ENCODE measurements at regions not wholly inside any gene's neighbourhood (a gene's known extent, or its start where the extent isn't known, plus 50 kb on each side); places are given as distances from the start of the nearest gene placed in this dataset.
"Not testable (repeated sequence)": the region's sequence is repeated elsewhere in the genome, so short reads cannot be mapped to it uniquely, and the experiment has no call there.

GRCh38 chr2:176951218-176951617, 261.4 kb upstream of the HNRNPA3 start:
- not testable (repeated sequence) for DNase-seq

- DNase-seq = no peak
Measured at GRCh38 chr2:176956791-176957190, 255.8 kb upstream of the HNRNPA3 start.

GRCh38 chr2:176959614-176960013, 253.0 kb upstream of the HNRNPA3 start:
- no peak for DNase-seq

- no peak for DNase-seq
Measured at GRCh38 chr2:176960061-176960460, 252.5 kb upstream of the HNRNPA3 start.

- no peak for DNase-seq
Measured at GRCh38 chr2:176960736-176961520, 251.7 kb upstream of the HNRNPA3 start.

GRCh38 chr2:176961775-176962619, 250.6 kb upstream of the HNRNPA3 start:
- no peak for DNase-seq

- no peak for DNase-seq
Measured at GRCh38 chr2:176963568-176964287, 248.9 kb upstream of the HNRNPA3 start.

- no peak for DNase-seq
Measured at GRCh38 chr2:176967911-176968450, 244.6 kb upstream of the HNRNPA3 start.

- no peak for DNase-seq
Measured at GRCh38 chr2:176969642-176970359, 242.8 kb upstream of the HNRNPA3 start.

GRCh38 chr2:176976736-176977685, 235.6 kb upstream of the HNRNPA3 start:
- DNase-seq = no peak

- no peak for DNase-seq
Measured at GRCh38 chr2:176978921-176979320, 233.7 kb upstream of the HNRNPA3 start.

GRCh38 chr2:176979981-176980710, 232.4 kb upstream of the HNRNPA3 start:
- no peak for DNase-seq

GRCh38 chr2:176984987-176985386, 227.6 kb upstream of the HNRNPA3 start:
- no peak for DNase-seq

GRCh38 chr2:176985871-176986270, 226.7 kb upstream of the HNRNPA3 start:
- DNase-seq = no peak

GRCh38 chr2:176986487-176986886, 226.1 kb upstream of the HNRNPA3 start:
- no peak for DNase-seq

- no peak for DNase-seq
Measured at GRCh38 chr2:176991411-176991810, 221.2 kb upstream of the HNRNPA3 start.

- DNase-seq = no peak
Measured at GRCh38 chr2:176997074-176997791, 215.4 kb upstream of the HNRNPA3 start.

- no peak for DNase-seq
Measured at GRCh38 chr2:176997792-176998169, 214.8 kb upstream of the HNRNPA3 start.

GRCh38 chr2:176999301-176999700, 213.3 kb upstream of the HNRNPA3 start:
- DNase-seq = no peak
